HG02852 (cell line): ENCODE measurements at regions not wholly inside any gene's neighbourhood (a gene's known extent, or its start where the extent isn't known, plus 50 kb on each side); places are given as distances from the start of the nearest gene placed in this dataset.

Experiments
- ATAC-seq: cut with Tn5 transposase; IDR thresholded peaks from one replicate; pipeline ENCODE4 v1.9.1; 2021; ENCODE audit warnings: mild to moderate bottlenecking, moderate library complexity; ENCODE audit not compliant: unreplicated experiment

DNA sequence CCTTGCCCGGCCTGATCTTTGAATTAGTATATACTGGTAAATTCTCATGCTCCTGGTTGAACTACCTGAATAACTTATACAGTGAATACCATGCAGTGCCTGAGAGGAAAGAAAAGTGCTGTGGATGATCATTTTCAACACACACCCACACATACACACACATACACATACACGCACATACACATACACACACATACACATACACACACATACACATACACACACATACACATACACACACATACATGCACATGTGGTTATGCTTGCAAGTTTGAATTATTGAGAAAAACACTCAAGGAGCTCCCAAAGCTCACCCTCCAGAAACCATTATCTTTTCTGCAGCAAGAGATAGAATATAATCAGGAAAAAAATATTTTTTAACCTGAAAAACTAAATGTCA lies 366.9 kb upstream of the RASGEF1B start:
- ATAC-seq: no peak

DNA sequence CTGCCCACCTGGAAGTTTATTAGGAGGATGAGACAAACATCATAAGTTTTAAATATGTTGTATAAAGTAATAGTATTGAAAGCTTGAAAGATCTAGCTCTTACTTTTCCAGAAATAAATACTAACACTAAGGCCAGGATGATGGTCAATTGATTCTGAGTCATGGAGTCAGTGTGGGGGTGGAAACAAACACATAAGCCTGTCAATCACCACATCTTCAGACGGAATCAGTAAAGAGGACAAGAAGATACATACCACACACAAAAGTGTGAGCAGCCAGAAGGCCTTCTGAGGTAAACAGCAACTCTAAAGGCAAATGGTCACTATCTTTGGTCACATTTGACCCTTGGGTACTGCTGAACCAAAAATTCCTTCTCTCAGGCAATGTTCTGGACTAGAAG lies 365.0 kb upstream of the RASGEF1B start:
- ATAC-seq: no peak

GRCh38 chr4:81833576-81833975 lies 361.9 kb upstream of the RASGEF1B start:
- no peak for ATAC-seq

- no peak for ATAC-seq
Observed at GRCh38 chr4:81828991-81829390, 357.3 kb upstream of the RASGEF1B start.

DNA sequence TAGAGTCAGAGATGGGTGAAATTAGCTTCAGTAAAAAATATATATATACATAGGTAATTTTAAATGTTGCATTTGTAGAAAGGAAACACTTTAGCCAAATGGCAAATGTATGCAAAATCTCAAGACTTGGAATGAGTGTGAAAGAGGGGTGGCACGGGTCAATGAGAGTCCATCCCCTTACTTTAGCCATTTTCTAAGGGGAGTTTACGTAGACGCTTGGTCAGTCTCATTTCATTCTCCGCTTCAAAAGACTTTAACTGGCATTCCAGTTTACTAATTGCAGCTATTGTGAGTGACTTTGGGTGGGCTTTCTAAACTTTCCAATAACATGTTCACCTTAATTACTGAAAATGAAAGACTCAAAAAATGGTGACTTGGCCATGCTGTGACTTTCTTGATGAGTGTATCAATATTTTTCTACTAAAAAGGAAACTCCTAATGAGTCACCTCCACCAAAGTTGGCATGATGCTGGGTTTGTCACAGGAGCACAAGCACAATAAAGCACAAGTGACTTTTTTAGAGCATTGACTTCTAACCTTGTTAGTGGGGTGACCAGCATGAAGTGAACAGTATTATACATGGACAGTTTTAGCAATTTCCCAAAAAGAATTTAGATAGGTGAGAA lies 356.0 kb upstream of the RASGEF1B start:
- peak; percentile 78 for ATAC-seq

GRCh38 chr4:81826817-81827424 lies 355.2 kb upstream of the RASGEF1B start:
- ATAC-seq: no peak

GRCh38 chr4:81826335-81826734 lies 354.6 kb upstream of the RASGEF1B start:
- no peak for ATAC-seq

DNA sequence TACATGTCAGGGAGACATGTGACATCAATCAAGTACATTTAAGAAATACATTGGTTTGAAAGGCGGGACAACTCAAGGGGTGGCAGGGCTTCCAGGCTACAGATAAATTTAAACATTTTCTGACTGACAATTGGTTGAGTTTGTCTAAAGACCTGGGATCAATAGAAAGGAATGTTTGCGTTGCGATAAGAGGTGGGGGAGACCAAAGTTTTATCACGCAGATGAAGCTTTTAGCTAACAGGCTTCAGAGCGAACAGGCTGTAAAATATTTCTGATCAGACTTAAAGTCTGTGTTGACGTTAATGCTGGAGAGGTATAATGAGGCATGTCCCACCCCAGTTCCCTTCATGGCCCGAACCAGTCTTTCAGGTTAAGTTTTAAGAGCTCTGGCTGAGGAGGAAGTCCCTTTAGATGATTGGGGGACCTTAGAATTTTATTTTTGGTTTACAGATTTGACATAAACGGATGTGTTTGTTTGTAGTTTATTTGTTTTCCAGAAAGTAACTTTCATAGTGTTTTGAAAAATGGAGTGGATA lies 346.7 kb upstream of the RASGEF1B start:
- no peak for ATAC-seq

DNA sequence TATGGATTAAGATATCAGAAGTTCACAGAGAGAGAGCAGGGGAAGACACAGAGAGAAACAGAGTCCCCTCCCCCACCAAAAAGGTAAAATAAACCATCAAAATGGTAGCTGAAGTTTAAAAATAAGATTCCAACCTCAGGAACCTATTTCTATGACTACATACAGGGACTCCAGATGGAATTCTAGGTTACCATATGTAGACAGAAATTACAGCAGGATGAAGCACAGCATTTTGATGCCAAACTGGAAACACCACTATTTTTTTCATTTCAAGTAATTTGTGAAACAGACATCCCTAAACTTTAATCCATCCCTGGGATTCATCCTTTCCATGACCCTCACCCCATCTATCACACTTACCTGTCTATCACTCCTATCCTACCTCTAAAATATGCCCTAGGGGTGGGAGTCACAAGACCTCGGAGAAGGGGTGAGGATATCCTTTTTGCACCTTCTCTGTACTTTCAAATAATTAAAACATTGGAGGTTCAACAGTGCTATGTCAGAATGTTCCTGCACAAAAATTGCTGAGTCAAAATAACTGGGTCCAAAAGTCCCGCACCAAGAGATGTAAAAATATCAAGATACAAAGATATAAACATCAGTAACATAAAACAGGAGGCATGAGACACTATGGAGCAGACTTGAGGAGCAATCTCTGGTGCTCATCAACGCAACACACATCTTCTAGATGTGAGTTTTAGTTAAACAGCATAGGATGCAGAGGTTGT lies 344.5 kb upstream of the RASGEF1B start:
- ATAC-seq: no peak

DNA sequence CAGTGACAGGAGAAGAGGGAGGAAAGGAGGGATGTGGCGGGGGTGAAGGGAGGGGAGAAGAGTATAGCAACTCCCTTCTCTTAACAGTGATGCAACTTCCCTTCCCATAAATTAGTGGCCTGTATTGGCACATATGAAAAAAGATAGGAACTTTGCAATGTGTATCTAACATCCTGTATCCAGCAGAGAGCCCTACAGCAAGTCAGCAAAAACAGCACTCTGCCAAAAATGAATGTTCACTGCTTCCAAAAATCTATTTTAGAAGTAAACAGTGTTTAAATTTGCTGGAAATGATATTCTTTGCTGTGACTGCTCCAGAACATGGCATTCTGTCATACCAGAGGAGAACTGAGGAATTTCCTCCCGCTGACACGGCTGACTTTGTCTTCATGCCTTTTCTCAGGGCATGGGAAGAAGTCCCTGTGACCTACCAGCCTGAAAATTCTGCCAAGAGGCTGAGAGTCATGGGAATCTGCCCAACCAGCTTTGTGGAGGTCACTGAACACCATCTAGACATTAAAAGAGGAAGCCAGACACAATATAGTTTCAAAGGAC lies 343.4 kb upstream of the RASGEF1B start:
- ATAC-seq: no peak

- no peak for ATAC-seq
Observed at GRCh38 chr4:81811562-81812293, 340.0 kb upstream of the RASGEF1B start.

GRCh38 chr4:81808011-81808672 lies 336.4 kb upstream of the RASGEF1B start:
- no peak for ATAC-seq

DNA sequence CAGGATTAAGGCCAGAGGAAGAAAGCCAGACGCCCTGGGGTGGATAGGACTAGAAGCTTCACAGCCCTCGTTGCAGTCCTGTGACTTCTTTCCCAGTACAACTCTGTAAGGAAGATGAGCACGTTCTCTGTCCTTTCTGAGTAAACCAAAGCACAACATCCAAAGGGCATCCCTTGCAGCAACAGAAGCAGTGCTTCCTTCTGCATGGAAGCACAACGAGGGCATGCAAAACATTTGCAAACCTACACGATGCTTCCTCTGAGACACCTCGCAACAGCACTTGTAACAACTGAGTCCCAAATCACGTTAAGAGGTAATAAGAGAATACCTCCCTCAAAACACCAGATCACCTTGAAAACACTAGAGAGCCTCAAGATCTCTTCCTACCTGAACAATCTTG lies 335.7 kb upstream of the RASGEF1B start:
- ATAC-seq: no peak

- ATAC-seq: no peak
Observed at GRCh38 chr4:81806485-81806884, 334.8 kb upstream of the RASGEF1B start.

DNA sequence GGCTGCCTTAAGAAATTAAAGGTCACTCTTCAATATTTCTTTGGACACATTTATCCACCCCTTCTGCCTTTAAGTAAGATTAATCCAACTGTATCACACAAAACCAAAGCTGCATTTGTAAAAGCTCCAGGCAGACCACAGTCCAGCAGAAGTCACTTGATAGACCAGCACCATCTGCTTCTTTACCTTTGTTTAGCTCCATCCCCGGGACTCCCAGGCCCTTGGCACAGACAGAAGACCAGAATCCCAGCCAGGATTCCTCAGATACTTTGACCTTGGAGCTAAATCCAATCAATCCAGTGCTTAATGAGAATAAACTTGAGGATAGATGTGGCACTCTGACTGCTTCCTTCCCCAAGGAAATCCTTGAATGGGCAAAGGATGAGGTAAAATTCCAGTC lies 333.1 kb upstream of the RASGEF1B start:
- ATAC-seq: no peak

GRCh38 chr4:81802285-81802846 lies 330.7 kb upstream of the RASGEF1B start:
- ATAC-seq: no peak

- no peak for ATAC-seq
Observed at GRCh38 chr4:81799371-81799770, 327.7 kb upstream of the RASGEF1B start.

GRCh38 chr4:81796790-81797528 lies 325.3 kb upstream of the RASGEF1B start:
- ATAC-seq: no peak

- no peak for ATAC-seq
Observed at GRCh38 chr4:81792521-81792920, 320.8 kb upstream of the RASGEF1B start.

DNA sequence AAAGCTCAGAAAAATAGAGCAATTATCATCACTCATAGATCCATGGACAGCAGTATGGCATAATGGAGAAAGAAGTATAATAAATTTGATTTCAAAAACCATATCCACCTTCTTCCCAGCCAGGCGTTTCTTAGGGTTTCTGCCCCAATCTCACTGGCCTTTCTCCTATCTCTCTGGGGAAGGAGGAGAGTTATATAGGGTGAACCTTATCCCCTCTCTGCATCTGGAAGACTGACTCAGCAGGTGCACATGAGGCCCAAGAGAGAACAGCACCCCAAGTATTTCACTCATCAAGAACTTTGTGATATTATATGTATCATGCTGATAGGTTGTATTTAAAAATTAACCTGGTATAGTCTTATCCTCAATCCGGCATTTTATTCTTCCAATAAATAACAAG lies 318.8 kb upstream of the RASGEF1B start:
- no peak for ATAC-seq
